Lower leg skin (tissue), 4 donors: ENCODE measurements at regions not wholly inside any gene's neighbourhood (a gene's known extent, or its start where the extent isn't known, plus 50 kb on each side); places are given as distances from the start of the nearest gene placed in this dataset.

Source experiments
- DNase-seq, 2 donors: peaks; one replicate each; pipeline ENCODE4 v3.0.0-alpha.2; 2019; ENCODE audit warnings: low spot score in 2 of 2
- H3K4me3 ChIP-seq: fragments of 200-600 bp; sonication (generic); 2 replicates; pipeline ENCODE4 v1.5.1; 2017; ENCODE audit warnings: mild to moderate bottlenecking, low read depth; ENCODE audit not compliant: poor library complexity, severe bottlenecking
- CTCF ChIP-seq, 3 donors: fragments of 450-650 bp; IDR thresholded peaks; one replicate each; pipeline ENCODE4 v1.5.1; 2016; ENCODE audit warnings: antibody characterized with exemption in 3 of 3, mild to moderate bottlenecking in 3 of 3, moderate library complexity in 2 of 3
- POLR2A ChIP-seq, 2 donors: fragments of 450-650 bp; IDR thresholded peaks; one replicate each; pipeline ENCODE4 v1.6.1; 2016 to 2017; ENCODE audit warnings: antibody characterized with exemption in 2 of 2, mild to moderate bottlenecking in 1 of 2, moderate library complexity in 1 of 2
- WGBS, 2 donors: methylation state at CpG; one replicate each; pipeline ENCODE4 v1.1.5; 2018; 5-methylcytosine and 5-hydroxymethylcytosine counted together
- intact Hi-C: fragments of 100-400 bp; cut with DNase I; formaldehyde crosslinking; loops from one replicate; pipeline ENCODE4 v1.15.0; 2023; ENCODE audit warnings: low total_unique reads

GRCh38 chr7:38057829-38058228 is 120.2 kb upstream of the STARD3NL start:
- intact Hi-C loops = no loop called here
- 79 to 82% methylated on average over 4 of the region's 4 CpGs for WGBS, 2 donors
- TF ChIP-seq CTCF (IDR thresholded peaks at IDR 0.05) = no peak
- TF ChIP-seq POLR2A (IDR thresholded peaks at IDR 0.05) = no peak
- H3K4me3 ChIP-seq = no peak overlapping the region
- DNase-seq = no peak

- 63 to 64% methylated on average over 4 of the region's 4 CpGs for WGBS, 2 donors
- no peak for DNase-seq
Measured at GRCh38 chr7:38060116-38060515, 117.9 kb upstream of the STARD3NL start.

GRCh38 chr7:38060637-38061036 is 117.4 kb upstream of the STARD3NL start:
- WGBS, 2 donors = 66 to 75% methylated on average over 1 of the region's 1 CpG
- H3K4me3 ChIP-seq = no peak overlapping the region
- DNase-seq = no peak
- intact Hi-C loops = no loop called here
- TF ChIP-seq CTCF (IDR thresholded peaks at IDR 0.05) = no peak
- no peak for TF ChIP-seq POLR2A (IDR thresholded peaks at IDR 0.05)

More at GRCh38 chr7:38060116-38060515, 117.9 kb upstream of the STARD3NL start:
- TF ChIP-seq CTCF (IDR thresholded peaks at IDR 0.05) = no peak
- no peak for TF ChIP-seq POLR2A (IDR thresholded peaks at IDR 0.05)
- intact Hi-C loops = no loop called here
- H3K4me3 ChIP-seq = no peak overlapping the region

- intact Hi-C loops = no loop called here
- WGBS, 2 donors = 79 to 83% methylated on average over 5 of the region's 5 CpGs
- TF ChIP-seq CTCF (IDR thresholded peaks at IDR 0.05) (no peak), POLR2A (IDR thresholded peaks at IDR 0.05) (no peak)
- no peak for DNase-seq
- H3K4me3 ChIP-seq = no peak overlapping the region
Measured at GRCh38 chr7:38066391-38066790, 111.7 kb upstream of the STARD3NL start.

- no peak overlapping the region for H3K4me3 ChIP-seq
- DNase-seq = no peak
- TF ChIP-seq POLR2A (IDR thresholded peaks at IDR 0.05) (no peak), CTCF (IDR thresholded peaks at IDR 0.05) (no peak)
- intact Hi-C loops = no loop called here
- 84 to 89% methylated on average over 2 of the region's 2 CpGs for WGBS, 2 donors
Measured at GRCh38 chr7:38068461-38068860, 109.6 kb upstream of the STARD3NL start.

- intact Hi-C loops = no loop called here
- 80% methylated on average over 6 of the region's 6 CpGs for WGBS, 2 donors
- H3K4me3 ChIP-seq = no peak overlapping the region
- no peak for DNase-seq
- TF ChIP-seq POLR2A (IDR thresholded peaks at IDR 0.05) (no peak), CTCF (IDR thresholded peaks at IDR 0.05) (no peak)
Measured at GRCh38 chr7:38069052-38069451, 109.0 kb upstream of the STARD3NL start.
